ENCODE measurements at regions not wholly inside any gene's neighbourhood (a gene's known extent, or its start where the extent isn't known, plus 50 kb on each side); places are given as distances from the start of the nearest gene placed in this dataset.

DNA sequence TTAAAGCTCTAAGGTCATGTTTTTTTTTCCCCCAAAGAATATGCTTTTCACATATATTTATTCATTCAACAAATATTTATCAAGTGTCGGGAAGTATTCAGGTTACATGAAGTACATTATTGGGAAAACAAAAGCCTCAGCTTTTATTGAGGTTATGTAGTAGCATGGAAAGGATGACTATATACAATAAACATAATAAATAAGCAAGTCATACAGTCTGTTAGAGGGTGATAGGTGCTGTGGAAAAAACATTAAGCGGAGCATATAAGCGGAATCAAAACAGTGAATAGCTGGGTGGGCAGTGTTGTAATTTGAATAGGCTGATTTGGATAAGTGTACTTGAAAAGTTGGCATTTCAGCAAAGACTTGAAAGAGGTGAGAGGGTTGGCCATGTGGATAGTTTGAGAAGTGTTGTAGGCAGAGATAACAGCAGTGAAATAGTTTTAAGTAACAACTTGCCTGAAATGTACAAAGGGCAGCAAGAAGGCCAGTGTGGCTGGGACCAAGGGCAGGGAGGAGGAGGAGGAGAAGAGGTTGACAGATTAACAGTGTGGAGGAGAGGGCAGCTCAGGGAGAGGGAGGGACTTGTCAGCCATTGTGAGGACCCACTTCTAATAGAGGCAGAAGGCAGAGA lies 558.7 kb downstream of the SPRY1 start:
- DNase-seq = no peak

DNA sequence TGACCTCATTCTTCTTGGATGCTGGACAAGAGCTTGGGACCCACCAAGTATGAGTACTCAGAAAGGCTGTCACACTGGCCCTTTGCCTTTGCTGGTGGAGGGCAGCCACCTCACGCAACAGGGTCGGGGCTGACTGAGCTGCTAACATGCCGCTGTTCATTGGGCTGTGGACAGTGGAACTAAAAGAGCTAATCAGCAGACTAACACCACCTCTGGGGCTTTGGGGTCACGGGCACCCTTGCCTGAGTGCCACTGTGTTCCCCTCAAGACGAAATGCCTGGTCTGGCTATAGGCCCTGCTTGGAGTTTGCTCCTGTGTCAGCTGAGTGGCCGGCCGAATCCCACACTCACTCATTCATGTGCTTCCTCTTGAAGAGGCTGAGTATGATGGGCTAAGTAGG lies 559.6 kb downstream of the SPRY1 start:
- DNase-seq = no peak

DNA sequence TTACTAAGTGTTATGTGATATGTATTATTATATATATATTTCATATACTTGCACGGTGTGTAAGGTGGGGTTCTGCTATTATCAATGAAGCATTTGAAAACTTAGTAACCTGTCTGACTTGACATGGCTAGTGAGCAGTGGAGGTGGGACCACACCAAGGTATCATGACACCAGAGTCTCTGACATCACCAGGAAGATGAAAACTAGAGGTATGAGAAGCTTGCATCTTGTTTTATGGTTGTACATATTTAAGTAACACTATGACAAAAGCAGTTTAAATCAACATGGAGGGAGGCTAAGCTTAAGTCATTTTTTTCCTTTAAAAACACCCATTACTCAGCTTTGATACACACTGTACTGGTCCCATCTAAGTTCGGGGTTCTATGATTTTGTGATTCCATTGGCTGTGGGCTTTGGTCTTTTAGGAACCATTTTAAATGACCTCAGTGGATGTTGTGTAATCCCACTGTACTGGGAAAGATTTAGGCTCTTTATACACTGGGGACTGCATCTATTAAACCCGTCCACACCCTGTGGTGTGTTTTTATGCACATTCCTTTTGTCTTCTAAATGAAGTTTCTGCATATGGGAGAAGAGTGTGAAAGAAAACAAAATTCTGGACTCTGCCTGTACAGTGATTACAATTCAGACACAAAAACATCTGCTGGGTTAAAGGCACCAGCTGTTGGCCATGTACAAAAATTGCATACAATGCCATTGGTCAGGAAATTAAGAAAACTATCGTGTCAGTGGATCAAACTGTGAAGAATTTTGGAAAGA lies 570.6 kb downstream of the SPRY1 start:
- DNase-seq = no peak

DNA sequence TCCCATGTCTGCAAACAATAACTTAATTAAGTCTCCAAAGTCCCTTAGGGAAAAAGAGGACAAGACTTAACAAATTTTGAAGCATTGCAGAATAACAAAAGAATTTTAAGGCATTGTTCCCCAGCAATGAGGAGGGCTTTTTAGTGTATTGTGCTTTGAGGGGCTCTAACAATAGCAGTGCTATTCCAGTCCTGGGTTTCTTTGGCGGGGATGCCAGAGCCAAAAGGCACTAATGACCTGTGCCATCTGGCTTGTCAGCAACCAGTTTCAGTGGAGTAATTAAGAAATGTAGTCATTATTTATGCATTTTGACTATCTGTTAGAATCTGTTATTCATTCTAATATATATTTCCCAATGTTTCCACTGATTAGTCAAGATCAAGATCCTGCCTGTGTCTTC lies 575.4 kb downstream of the SPRY1 start:
- DNase-seq = no peak

DNA sequence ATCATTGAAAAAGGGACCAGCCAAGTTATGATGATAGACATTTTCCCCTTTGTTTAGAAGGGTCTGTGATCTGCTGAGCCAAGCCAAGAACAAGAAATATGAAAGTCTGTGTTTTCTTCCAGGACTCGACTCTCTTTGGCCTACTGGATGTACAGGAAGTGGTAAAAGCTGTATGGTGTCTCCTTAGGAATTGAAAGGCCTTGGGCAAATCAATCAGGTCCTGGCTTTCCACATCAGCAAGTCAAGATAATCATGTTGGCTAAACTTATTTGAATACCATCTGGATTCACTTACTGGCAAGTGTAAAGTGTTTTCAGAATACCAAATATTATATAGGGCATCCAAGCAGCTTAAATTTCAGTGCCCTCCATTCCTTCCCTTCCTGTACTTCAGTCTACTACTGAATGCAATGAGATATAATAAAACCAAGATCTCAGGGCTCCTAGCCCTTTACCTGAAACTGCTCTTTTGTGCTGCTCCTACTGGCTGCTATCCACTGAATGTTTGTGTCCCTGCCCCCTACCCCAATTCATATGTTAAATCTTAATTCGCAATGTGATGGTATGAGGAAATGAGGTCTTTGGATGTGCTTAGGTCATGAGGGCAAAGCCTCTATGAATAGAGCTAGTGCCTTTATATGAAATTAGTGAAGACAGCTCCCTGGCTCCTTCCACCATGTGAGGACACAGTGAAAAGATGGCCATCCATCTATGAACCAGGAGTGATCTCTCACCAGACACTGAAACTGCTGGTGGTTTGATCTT lies 578.0 kb downstream of the SPRY1 start:
- DNase-seq = no peak

DNA sequence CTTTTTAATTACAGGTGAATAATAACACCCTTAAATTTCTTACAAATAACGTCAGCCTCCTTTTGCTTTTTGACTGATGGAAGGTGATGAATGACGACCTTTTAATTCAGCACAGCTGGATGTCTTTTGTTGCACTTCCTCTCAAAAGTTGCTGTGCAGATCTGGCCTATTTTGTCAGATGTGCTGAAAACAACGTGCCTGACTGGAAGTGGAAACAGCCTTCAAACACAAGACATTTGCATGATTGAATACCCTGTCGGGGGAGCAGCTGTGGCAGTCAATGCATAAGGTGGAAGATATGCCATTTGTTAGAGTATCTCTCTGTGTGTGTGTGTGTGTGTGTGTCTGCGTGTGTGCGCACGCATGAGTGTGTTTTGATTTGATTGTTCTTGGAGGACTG lies 579.7 kb downstream of the SPRY1 start:
- peak; percentile 60 for DNase-seq

DNA sequence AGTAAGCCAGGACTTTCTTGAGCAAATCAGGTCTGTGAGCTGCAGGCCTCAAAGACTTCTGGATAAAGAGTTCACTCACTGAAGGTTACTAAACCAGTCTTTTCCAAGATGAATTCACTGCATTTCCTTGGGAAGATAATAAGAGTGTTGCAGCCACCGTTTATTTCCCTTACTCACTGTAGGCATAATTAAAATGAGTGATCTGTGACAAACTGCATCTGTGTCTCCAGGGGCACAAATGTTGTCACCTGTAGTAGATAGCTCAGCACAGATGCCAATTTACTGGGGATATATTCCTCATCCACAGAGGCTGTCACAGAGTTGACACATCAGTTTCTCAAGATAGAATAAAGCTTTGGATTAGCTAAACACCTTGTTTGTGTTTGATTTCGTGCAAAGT lies 580.2 kb downstream of the SPRY1 start:
- no peak for DNase-seq

DNA sequence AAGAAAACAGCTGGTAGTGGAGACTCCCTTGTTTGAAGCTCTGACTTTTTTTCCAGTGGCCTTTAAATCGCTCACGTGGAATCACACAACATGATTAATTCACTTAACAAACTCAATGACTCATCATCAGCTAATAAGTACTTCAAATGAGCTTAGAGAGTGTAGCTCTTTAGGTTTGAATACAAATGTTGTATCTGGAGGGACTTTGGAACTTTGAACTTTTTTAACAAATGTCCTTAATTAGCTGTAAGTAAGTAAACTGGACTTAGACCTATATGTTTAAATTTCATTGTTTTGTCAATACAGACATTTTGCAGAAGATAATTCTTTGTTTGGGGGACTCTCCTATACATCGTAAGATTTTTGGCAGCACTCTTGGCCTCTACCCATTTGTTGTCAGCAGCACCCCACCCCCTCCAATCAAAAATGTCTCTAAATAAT lies 581.1 kb downstream of the SPRY1 start:
- DNase-seq = no peak

DNA sequence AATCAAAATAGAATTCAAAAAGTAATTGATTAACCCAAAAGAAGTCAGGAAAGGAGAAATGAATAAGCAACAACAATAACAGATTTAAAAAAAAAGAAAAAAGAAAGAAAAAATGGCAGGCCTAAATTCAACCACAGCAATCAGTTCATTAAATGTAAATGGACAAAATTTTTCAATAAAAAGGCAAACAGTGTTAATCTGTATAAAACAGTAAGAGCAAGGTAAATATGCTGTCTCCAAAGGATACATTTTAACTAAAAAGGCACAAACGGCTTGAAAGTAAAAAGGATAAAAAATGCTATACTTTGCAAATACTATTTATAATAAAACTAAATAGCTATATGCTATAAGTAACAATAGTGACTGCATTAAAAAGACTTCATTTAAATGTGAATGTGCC lies 582.0 kb downstream of the SPRY1 start:
- DNase-seq = no peak

DNA sequence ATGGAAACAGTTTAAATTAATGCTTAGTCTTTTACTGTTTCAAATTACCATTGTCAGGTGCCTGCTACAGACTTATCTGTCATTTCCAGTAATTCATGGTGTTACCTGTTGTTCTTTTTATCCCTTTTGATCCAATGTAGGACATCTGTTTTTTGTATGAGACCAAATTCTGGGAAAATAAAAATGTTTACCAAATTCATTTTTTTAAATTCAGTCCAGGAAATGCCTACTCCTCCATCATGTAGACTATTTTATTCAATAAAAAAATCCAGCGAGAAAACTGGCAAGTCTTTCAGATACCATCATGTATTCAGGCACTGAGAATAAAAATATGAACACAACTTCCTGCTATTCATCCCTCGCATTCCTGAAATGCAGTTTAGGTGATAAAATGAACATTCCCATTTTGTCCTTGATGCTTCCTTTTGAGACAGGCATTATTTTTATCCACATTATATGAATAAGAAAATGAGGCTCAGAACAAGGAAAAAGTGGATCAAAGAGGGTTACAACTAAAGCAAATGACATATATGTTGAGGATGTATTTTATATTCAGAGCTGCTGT lies 584.2 kb downstream of the SPRY1 start:
- DNase-seq = no peak

DNA sequence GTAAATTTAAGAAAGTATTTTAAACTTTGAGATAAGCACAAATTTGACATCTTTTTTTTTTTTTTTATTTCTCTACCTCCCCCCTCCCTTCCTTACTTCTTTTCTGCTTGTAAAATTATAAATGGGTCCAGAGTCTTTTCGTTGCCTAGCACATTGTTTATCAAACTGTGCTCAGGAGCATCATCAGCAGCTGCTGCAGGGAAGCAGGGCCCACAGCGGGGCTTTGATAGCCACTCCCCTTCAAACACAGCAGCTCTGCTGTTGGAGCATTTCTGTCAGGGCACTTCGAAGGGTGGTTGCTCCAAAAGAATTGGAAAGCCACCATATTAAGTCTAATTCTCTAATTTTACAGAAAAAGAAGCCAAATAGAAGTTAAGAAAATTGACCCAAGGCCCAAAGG lies 588.3 kb downstream of the SPRY1 start:
- no peak for DNase-seq

DNA sequence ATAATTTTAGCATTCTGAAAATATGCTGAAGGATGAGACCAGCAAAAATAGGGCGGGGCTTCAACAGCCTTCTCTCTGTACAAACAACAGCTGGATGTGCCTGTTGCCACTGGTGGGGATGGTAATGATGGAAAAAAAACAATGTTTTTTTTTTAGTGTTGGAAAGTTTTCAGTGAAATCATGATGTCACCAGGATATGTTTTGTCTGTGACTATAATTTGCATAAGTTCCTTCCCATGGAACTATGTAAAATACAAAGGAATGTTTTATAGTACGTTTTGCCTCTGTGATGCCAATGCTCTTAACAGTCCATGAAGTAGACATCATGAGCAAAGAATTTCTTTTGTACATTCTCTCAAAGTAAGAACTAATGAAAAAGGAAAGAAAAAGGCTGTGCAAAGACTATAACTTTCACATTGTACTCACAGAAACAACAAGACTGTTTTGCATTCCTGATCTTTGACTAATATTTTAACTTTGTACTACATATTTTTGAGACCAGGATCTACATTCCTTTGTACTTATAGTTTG lies 589.7 kb downstream of the SPRY1 start:
- peak; percentile 62 for DNase-seq

DNA sequence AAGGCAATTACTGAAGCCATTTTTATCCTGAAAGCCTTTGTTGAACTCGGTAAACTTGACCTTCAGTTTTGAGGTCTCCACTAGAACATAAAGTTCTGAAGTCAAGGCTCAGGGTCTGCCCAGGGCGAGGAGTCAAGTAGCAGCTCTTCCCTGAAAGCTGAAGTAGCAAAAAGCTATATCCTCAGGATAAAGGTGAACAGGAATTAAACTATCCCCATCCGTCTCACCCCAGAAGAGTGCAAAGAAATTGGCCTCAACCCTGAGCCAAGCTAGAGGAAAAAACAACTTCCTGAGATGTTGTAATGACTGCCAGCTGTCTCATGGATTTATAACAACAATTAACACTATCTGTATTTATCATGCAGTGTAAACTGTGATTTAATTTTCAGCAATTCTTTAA lies 590.8 kb downstream of the SPRY1 start:
- DNase-seq = no peak

DNA sequence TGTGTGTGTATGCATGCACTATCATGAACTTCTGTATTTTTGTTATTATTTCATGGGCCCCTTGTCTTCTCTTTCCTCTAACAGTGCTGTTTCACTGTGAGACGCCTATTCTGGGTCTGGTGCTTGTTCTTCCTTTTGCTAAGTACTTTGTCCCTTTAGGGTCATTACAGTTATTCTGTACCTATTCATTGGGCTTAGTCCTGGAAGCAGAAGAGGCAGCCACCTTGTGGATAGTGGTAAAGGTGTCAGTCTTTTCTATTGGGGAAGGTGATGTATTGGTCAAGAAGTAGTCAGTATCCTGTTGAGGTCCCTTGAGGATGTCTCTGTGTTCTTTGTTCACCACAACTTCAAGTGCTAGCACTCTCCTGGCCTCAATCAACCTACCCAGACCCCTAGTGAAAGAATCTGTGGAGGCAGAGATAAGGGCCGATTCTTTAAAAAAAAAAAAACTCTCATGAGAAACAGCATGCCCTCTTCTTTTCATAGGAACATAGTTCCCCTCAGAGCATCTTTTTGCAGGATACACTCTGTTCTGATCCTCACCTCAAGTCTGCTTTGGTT lies 593.8 kb downstream of the SPRY1 start:
- no peak for DNase-seq

DNA sequence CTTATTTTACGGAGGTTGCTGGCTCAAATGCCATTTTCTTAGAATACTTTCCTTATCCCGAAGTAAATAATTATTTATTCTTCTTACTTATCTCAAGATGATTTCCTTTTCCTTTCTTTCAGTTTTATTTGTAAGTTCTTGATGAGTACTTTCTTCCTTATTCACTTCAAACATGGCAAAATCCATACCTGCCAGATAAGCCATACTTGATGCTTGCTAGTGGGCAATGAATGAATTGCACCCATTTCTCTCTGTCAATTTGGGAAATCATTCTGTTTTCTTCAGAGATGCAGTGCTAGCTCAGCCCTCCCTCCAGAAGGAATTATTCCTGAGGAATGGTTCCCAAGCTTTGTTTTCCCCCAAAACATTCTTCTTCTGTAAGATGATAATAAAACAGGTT lies 598.3 kb downstream of the SPRY1 start:
- no peak for DNase-seq

DNA sequence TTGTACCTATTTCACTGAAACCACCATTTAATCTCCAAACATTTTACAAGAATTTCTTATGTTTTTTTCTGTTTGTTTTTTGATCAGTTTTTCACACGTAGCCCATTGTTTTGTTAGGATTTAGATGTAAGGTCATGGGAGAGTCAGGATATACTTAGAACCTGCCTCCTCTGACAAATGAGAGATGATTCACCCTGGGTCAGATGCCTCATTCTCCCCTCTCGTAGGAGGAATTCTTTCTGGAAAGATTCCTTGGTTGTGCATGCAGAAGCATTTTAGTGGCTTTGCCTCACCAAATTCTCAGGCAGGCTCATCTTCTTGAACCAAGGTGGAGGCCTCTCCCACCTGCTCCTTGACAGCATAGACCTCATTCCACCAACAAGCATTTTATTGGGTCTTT lies 599.3 kb downstream of the SPRY1 start:
- no peak for DNase-seq

DNA sequence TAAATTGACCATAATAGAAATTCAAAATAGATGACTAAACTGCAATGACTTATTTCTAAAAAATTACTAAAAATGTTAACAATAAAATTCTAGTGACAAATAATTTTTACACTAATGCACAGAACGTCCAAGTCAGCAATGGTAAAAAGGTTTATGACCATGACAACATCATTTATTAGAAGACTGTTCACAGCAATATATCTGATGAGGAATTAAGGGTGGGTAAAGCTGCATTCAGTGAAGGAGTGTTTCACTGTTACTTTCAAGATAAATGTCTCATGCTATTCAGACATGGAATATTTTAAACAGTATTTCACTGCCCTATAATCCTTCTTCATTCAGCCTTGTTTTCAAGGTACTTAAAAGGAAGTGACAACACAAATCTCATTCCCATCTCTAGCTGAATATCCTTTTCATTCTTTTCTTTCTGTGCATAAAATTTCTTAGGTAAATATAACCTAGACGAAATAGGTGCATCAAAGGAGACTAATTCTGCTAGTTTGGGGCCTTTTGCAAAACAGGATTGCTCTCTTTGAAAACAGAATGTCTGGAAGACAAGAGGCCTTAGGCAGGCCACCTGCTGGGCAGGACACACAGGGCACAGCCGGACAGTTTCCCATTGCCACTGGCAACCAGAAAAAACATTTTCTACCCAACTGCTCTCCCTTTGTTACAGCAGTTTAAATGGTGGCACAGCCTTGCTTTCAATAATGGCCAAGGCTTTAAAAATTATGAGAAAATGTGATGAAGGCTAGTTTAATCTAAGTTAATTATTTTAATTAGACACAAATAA lies 600.3 kb downstream of the SPRY1 start:
- DNase-seq = no peak

DNA sequence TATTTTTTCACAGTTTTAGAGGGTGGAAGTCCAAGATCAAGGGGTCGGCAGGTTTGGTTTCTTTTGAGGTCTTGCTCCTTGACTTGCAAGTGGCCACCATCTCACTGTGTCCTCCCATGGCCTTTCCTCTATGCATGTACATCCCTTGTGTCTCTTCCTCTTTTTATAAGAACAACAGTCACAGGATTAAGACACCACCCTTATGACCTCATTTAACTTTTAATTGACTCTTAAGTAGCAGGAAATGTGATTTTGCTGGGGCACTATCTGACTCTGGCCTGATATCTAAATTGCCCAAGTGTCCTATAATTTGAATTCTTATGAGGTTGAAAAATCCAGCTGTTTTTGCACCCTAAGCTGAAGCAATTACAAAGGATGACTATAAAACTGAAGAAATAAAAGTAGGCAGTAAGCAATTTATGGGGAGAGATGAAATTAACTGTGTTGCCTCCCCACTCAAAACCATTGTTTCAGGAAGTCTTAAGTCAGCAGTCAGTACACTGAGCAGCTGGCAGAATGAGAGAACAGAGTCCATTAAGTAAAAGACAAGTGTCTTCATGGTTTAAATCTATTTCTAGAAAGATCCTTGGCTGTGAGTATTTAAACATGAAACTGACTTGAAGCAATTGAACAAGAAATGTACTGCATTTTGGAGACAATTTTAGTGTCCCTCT lies 601.3 kb downstream of the SPRY1 start:
- no peak for DNase-seq

DNA sequence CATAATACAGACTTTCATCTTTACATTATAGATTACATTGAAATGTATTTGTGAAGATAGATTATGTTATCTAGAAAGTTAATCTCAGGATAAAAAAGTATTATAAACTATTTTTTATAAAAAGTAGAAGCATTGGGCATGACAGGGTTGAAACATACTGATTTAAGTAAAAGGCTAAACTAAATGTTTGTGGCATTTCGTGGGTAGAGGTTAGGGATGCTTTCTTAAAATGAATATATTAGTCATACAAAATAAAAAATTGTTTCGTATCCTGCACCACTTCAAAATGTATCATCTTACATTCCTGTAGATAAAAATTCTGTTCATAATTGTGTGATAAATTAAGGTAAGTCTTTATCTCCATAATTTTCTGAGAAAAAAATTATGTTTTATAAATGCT lies 603.6 kb downstream of the SPRY1 start:
- DNase-seq = no peak

DNA sequence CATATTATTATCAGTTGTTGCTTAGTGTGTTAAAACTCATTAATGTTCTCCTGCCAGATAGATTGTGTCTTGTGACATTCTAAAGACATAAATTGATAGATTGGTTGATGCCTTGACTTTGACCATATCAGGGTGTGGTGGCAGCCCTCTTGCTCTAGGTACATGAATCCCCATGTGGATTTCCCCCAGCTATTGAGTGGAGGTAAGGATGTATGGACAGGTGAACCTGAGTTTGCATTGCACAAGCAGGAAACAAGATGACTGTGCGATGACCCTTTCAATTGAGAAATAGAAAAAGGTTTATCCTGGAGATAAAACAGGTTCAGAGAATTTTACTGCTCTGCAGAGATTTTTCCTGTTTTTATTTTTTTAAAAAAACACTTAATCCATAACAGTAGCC lies 619.2 kb downstream of the SPRY1 start:
- no peak for DNase-seq

DNA sequence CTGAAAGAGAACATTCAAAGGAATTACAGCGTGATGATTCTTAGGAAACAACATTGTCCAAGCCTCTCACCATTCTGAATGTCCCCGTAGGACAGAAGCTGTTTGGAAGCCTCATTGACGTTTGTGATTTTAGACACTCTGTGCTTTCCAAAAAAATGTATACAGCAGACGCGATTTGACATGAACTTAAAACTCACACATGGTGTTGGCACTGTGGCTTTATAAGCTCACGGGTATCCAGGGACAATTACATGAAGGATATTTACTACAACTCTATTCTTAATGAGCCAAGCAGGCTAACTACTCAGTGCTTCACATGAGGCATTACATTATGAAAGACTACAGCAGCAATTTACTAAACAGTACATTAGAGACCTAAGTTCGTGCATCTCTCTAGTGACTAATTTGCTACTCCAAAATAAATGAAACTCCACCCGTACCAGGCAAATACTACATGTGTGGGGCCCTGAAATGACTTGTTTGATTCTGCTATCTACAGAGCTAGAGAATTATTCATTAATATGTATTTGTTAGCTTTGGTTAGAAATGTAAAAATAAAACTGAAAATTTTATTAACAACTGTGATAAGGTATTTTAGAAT lies 620.7 kb downstream of the SPRY1 start:
- DNase-seq = no peak
